ENCODE measurements at regions not wholly inside any gene's neighbourhood (a gene's known extent, or its start where the extent isn't known, plus 50 kb on each side); places are given as distances from the start of the nearest gene placed in this dataset.

DNA sequence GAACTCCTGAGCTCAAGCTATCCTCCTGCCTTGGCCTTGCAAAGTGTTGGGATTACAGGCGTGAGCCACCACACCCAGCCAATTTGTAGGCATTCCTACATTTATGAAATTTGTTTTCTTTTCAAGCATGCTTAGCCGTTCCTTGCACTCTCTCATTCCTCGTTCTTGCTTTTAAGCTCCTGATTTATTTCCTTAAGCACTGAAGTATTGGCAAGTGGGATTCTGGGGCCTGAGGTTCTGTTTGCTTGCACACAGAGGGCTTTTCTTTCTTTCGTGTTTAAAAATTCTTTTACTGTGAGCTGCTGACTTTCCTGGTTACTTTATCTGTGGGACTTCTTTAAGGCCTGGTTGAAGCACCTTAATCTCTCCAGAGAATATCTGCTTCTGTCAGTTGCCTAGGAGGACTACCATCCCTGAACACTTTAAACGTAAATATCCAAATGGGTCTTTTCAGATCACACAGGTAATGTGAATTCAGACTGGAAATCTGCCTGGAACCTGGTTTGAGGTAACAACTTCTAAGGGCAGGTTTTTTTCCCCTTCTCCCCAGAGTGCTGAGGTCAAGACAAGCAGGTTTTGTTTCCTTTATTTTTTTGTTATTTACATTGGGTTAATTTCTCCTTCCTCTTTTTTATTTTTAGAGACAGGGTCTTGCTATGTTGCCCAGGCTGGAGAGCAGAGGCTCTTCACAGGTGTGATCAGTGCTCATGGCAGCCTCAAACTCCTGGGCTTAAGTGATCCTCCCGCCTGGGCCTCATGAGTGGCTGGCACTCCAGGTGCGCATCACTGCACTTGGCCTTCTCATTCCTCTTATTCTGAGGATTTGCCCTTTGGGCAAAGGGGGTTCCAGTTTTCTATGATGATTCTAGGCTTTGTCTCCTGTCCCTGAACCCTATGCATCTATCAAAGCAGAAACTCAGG lies 102.9 kb downstream of the PFKFB3 start:
- DNase-seq (ENCODE audit: low read depth) = no peak

DNA sequence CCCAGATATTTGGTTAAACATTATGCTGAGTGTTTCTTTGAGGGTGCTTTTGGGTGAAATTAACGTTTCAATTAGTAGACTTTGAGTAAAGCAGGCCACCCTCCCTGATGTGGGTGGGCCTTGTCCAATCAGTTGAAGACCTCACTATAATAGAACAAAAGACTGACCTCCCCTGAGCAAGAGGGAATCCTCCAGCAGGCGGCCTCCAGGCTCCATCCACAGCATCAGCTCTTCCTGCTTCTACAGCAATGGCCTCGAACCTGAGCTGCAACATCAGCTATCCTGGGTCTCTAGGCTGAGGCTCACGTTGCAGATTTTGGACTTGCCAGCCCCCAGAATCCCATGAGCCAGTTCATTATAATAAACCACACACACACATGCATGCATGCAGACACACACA lies 104.2 kb downstream of the PFKFB3 start:
- DNase-seq (ENCODE audit: low read depth) = no peak

DNA sequence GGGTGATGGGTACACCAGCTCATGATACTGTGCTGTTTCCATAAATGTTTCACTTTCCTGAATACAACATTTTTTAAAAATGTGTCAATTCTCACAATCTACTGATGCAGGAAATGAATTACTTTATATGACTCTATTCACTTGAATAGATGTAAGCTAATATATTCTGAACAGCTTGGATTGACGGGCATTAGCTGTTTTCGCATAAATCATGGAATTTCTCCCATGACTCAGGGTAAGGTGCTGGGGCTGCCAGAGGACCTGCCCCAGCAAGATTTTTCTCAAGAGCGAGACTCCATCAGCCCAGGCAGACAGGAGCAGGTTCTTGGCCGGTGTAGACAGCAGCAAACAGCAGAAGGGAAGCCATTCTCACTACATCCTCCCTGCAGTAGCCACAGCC lies 107.1 kb downstream of the PFKFB3 start:
- no peak for DNase-seq (ENCODE audit: low read depth)

DNA sequence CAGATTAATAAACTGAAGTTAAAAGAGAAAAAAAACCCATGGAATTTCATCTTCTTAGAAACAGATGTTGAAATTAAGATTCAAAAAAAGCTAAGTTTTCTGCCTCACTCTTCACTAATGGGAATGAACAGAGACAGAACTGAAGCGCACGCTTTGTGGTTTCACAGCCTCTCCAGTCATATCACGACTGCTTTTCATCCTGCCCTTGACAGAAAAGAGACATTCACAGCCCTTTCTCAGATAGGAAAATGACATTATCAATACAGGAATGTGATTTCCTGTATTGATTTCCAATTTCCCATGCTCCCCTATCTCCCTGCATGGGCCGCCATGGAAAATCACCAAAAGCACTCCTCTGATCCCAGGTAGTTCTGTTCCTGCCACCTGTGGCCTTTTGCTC lies 108.2 kb downstream of the PFKFB3 start:
- DNase-seq (ENCODE audit: low read depth) = no peak

DNA sequence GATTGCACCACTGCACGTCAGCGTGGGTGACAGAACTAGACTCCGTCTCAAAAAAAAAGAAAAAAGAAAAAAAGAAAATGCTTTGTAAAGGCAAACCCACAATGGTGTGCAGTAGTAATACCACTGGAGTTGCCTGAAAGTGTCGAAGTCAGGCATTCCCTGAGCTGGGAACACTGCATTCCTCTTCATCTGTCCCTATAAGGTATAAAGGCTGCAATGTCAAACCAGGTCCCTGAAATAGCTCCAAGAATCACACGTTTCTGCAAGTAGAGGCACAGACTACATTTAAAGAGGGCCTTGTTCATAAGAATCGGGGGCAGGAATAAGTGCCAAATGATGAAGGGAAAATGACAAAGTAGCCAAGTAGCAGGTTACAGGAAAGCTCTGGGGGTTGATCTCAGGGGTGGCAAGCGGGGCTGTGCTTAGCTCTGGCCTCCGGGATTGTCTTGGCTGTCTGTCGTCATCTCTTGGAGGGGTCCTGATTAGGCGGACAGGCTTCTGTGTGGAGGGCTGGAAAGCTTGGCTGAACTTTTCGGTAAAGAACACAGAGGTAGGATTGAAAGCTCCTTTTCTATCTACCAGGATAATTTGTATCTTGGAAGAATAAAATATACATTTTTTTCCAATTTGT lies 109.1 kb downstream of the PFKFB3 start:
- no peak for DNase-seq (ENCODE audit: low read depth)

DNA sequence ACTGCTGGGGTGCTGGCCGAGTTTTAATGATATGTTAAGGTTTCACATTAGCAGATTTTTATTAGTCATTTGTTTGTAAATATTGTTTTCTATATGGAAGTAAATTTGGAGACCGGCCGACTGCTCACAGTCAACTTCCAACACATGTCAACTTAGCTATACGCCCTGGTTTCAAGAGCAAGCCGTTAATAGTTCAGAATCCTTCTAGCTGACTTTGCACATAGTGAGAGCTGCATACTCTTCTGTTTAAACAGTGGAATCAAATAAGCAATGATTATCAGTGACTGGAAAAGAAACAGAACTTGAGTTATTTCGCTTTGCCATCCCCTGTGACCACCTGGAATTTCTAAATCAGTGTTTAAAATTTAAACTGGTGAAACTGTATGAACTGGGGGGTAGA lies 109.9 kb downstream of the PFKFB3 start:
- no peak for DNase-seq (ENCODE audit: low read depth)

DNA sequence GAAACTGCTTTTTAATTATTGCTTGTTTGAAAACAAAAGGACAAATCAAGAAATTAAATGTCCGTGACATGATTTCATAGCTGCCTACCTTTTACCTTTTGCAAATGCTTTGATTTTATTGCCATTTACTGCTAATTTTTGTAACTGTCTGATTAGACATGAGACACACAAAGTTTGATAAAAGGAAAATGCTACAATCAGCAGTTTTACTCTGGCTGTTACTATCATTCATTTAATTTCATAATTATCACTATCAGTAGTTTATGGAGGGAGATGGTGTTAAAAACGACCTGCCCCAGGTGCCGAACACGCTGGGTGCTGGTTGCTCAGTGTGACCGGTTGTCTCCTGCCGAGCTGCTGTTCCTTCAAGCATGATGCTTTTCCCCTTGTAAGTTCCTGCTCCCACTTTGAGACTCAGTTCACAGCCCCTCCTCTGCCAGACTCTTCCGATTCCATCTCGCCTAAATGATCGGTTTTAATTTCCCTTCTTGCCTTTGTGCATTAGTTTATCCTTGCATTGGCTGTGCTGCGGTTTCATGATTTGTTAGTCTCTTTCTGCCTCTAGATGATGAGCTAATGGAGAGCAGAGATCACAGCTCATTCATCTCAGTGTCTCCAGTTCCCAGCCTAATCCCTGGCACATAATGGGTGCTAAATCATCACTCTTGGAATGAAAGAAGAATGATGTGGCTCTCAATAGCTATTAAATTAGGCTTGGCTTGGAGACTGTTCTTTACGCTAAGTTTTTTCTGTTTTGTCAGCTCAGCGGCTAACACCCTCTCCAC lies 110.6 kb downstream of the PFKFB3 start:
- DNase-seq (ENCODE audit: low read depth) = no peak

DNA sequence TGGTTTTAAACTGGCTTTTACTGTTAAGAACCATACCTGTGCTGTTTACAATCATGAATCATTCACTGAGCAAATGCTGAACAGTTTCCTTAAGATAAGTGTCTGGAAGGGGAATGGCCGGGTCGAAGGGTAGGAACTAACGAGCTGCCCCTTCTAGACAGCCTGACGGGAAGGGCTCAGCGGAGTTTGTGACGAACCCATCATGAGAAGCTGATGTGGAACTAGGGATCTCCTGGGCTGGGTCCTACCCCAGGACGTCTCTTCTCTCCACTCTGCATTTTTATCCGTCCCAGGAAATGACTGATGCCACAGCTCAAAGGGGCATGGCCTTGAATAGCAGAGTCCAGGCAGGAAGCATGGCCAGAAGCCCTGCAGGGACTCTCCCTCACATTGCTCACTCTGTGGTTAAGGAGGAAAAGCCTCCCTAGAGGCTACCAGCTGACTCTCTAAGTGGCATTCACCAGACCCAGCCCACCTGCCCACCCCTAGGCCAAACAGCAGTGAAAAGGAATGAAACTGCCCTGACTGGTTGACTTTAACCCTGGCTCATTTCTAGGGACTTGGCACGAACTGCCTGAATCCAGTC lies 112.0 kb downstream of the PFKFB3 start:
- no peak for DNase-seq (ENCODE audit: low read depth)

DNA sequence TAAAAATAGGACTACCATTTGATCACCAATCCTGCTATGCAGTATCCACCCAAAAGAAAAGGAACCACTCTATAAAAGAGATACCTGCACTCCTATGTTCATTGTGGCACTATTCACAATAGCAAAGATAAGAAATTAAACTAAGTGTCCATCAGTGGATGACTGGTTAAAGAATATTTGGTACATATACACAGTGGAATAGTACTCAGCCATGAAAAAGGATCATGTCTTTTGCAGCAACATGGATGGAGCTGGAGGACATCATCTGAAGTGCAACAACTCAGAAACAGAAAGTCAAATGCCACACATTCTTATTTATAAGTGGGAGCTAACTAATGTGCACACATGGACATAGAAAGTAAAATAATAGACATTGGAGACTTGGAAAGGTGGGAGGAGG lies 116.4 kb downstream of the PFKFB3 start:
- DNase-seq (ENCODE audit: low read depth) = no peak

DNA sequence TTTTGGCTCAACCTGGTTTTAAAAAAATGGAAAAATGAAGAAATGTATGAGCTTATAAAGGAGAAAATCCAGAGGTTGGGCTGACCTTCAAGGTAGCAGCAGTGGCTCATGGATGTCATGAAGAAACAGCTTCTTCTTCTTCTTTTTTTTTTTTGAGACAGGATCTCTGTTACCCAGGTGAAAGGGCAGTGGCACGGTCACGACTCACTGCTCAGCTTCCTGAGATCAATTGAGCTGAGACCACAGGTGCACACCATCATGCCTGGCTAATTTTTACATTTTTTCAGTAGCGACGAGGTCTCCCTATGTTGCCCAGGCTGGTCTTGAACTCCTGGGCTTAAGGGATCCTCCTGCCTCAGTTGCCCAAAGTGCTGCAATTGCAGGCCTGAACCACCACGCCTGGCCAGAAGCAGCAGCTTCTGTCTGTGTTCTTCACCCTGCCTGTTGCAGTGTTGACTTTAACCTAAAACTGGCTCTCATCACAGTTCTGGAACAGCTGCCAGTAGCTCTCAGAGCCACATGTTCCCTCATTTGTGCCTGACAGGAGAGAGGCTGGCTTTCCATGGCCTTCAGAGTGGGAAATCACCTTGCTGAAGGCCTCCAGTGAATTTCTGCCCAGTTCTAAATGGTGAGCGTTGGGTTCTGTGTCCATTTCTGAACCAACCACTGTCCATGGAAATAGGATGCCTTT lies 117.7 kb downstream of the PFKFB3 start:
- DNase-seq (ENCODE audit: low read depth) = no peak

DNA sequence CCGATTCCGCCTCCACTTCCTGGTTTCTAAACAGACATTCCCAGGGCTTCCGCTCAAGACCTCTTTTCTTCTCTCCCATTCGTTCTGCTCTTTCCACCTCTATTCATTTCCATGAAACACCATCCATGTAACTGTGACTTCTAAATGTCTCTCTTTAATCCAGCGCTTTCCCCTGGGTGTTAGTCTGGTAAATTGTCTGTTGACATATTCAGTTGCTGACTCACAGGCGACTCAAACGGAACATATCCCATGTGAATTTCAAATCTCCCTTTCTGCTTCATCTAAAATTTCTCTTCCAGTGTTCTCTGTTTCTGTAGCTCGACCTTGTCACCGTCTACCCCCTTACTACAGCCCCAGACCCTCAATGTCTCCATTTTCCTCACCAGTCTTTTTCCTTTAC lies 119.1 kb downstream of the PFKFB3 start:
- no peak for DNase-seq (ENCODE audit: low read depth)

DNA sequence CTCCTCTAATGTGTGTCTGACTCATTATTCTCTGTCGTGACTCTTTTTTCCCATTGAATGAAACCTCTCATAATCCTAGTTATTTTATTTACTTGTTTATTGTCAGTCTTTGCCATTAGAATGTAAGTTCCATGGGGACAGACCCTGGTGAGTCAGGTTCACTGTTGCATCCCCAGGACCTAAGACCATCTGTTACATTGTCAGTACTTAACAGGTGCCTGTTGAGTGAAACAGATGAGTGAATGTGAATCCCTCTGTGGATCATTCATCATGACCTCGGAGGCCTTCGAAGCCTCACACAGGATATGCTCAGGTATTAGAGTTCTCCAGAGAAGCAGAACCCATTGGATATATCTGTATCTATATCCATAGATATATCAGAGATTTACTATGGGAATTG lies 120.1 kb downstream of the PFKFB3 start:
- no peak for DNase-seq (ENCODE audit: low read depth)

DNA sequence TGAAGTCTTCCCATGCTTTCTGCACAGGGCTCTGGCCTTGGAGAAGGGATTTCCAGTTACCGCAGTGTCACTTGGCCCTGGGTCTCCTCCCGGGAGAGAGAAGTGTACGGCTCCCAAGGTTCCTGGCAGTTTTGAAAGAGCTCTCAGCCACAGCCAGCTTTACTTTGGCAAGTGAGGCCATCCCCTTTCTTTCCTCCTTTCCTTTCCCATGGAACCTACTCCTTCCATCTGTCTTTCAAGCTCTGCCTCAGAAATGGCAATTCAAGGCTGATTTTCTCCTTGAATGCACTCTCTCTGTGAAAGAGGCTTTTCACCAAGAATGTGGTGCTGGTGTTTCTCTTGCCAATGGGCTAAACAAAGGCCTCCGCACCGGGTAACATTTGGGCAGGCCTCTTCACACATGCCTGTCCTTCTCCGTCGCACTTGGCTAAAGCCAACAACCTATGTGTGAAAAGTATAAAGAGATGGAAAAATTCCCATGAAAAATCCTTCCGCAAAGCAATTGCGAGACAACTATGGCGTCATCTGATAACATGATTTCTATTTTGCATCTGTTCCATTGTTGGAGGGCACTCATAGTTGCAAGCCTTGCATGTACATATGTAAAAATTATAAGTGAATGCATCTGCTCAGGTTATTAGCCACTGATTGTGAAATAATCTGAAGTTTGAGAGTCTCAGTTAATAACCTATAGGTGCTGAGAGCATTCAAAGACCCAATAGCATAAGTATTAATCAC lies 125.4 kb downstream of the PFKFB3 start:
- DNase-seq (ENCODE audit: low read depth) = no peak

DNA sequence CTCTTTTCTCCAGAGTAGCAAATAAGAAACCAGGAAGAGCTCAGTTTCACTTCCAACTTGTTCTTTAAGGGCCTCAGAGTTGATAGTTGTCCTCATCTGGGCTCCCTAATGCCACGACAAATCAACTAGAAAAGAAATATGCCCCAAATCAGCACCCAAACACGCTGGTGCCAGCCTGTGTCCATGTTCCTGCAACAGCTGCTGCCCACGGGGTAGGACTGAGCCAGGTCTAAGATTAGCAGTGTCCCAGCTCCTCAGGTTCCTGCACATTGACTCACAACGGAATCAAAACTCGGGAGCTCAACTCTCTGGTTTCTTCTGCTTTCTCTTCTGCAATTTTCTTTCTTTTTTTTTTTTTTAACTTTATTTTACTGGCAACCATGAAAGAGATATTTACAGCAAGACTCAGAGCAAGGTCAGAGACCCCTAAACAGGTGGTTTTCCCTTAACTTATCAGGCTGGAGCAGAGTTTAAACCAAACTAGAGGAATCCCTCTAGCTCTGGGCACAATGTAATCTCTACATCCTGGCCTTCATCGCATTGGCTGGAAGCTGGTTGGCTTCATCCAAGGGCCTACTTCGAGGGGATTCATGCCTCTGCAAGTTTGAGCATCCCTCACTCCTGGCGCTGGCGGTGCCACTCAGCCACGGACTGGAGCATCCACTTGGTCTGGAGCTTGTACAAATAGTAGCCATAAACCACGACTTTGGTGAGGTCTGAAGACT lies 126.1 kb downstream of the PFKFB3 start:
- no peak for DNase-seq (ENCODE audit: low read depth)

DNA sequence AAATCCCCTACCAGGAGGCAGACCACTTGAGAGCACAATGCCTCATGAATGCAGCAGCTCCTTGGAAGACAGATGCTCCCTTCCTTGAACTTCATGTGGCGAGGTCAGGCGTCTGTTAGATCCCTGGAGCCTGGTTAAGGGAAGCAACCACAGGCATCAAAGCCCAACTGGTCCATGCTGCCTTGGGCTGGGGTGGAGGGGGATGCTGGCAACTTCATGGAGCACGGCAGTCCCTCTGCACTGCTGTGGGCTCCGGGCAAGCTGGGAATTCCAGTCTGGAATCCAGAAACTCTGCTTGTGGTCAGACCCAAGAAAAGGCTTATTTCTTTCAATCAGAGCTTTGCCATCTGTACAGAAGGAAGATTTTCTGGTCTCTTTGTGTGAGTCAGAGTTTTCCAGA lies 130.4 kb downstream of the PFKFB3 start:
- DNase-seq (ENCODE audit: low read depth) = no peak

DNA sequence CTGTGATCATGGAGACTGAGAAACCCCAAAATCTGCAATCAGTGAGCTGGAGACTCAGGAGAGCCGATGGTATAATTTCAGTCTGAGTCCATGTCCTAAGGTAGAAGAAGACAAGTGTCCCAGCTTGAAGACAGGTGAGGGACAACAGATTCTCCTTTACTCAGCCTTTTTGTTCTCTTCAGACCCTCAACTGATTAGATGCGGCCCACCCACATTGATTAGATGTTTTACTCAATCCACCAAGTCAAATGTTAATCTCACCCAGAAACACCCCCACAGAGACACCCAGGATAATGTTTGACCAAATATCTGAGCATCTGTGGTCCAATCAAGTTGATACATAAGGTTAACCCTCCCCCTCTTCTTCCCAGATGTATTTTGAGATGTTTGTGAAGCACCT lies 131.2 kb downstream of the PFKFB3 start:
- DNase-seq (ENCODE audit: low read depth) = no peak

DNA sequence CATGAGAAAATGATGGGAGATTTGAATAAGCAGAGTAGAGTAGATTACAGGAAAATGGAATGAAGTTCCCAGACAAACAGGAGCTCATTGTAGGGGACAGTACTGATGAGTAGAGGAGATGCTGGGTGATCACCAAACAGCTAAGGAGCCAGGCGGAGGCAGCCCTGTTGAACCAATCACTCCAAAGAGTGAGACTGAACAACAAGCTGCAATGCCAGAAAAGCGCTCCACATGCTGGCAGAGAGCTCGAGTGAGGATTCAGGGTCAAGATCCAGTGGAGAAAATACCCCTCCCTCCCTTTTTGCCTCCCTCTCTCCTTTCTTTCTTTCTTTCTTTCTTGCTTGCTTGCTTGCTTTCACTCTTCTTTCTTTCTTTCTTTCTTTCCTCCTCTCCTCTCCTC lies 133.3 kb downstream of the PFKFB3 start:
- DNase-seq (ENCODE audit: low read depth) = no peak

DNA sequence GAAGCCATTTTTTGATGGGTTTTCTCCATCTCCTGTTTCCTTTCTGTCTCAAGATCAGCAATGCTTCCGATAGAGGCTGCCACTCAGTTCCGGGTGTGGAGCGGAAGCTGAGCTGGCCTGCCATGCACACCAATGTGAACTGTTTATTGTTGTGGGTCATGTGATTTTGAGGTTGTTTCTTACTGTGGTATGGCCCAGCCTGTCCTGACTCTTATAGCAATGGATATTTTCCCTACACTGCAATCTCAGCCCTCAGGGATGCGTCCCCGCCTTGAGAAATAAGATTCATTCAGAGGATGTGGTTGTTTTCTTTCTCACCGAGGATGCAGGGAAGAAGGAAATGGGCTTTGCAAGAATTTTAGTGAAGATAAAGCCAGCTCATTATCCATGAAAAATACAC lies 134.7 kb downstream of the PFKFB3 start:
- no peak for DNase-seq (ENCODE audit: low read depth)

DNA sequence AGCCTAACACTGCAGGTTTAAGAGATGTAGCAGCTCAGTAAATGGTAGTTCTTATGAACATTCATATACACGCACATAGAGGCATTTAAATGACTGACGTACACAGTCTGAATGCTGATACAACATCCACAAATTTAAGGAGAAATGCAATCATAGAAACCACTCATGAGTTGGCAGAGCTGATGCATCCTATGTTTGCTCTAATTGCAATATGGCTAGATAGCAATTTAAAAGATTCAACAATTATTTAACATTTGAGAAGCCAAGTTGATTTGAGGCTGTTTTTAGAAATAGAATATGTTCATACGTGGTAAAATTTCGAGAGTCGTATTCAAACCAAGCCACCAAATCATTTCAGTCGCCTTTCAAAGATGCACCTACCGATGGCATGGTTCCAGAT lies 135.6 kb downstream of the PFKFB3 start:
- no peak for DNase-seq (ENCODE audit: low read depth)

DNA sequence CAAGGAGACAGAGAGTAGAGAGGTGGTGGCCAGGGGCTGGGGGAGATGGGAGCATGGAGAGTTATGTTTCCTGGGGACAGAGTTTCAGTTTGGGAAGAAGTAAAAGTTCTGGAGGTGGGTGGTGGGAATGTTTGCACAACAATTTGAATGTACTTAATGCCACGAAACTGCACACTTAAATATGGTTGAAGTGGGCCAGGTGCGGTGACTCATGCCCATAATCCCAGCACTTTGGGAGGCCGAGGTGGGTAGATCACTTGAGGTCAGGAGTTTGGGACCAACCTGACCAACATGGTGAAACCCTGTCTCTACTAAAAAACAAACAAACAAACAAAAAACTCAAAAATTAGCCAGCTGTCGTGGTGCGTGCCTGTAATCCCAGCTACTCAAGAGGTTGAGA lies 137.2 kb downstream of the PFKFB3 start:
- no peak for DNase-seq (ENCODE audit: low read depth)

All from activated T-helper 1 cell treated with Interleukin-2 at 50 U/mL for 16 hours (primary cell).